Neural crest cell (in vitro differentiated cells): ENCODE measurements at regions not wholly inside any gene's neighbourhood (a gene's known extent, or its start where the extent isn't known, plus 50 kb on each side); places are given as distances from the start of the nearest gene placed in this dataset.

Source experiments
- DNase-seq: peaks from one replicate; pipeline ENCODE4 v3.0.0; 2021; ENCODE audit warnings: low read depth, mixed read lengths, low spot score
- H3K27ac Mint-ChIP-seq: one replicate; pipeline ENCODE4 v1.8.0; 2021; ENCODE audit warnings: mild to moderate bottlenecking, mixed read lengths; ENCODE audit not compliant: unreplicated experiment
- H3K27me3 Mint-ChIP-seq: 2 replicates; pipeline ENCODE4 v1.8.0; 2021; ENCODE audit warnings: low read depth, mild to moderate bottlenecking, mixed read lengths
- H3K36me3 Mint-ChIP-seq: 2 replicates; pipeline ENCODE4 v1.8.0; 2021; ENCODE audit warnings: low read depth, mild to moderate bottlenecking, mixed read lengths
- H3K4me1 Mint-ChIP-seq: 2 replicates; pipeline ENCODE4 v1.8.0; 2021; ENCODE audit warnings: mixed read lengths
- H3K4me3 Mint-ChIP-seq: one replicate; pipeline ENCODE4 v1.8.0; 2021; ENCODE audit warnings: mild to moderate bottlenecking, mixed read lengths
- H3K9me3 Mint-ChIP-seq: 2 replicates; pipeline ENCODE4 v1.8.0; 2021; ENCODE audit warnings: mixed read lengths
- TF ChIP-seq, protein P1 (sequence below): fragments of 200-600 bp; sonication (generic); conservative IDR thresholded peaks from 2 replicates; pipeline ENCODE4 v1.5.0; 2021; ENCODE audit warnings: antibody characterized with exemption, mild to moderate bottlenecking

- H3K4me3 Mint-ChIP-seq = no peak overlapping the region
- TF ChIP-seq, protein P1, sequence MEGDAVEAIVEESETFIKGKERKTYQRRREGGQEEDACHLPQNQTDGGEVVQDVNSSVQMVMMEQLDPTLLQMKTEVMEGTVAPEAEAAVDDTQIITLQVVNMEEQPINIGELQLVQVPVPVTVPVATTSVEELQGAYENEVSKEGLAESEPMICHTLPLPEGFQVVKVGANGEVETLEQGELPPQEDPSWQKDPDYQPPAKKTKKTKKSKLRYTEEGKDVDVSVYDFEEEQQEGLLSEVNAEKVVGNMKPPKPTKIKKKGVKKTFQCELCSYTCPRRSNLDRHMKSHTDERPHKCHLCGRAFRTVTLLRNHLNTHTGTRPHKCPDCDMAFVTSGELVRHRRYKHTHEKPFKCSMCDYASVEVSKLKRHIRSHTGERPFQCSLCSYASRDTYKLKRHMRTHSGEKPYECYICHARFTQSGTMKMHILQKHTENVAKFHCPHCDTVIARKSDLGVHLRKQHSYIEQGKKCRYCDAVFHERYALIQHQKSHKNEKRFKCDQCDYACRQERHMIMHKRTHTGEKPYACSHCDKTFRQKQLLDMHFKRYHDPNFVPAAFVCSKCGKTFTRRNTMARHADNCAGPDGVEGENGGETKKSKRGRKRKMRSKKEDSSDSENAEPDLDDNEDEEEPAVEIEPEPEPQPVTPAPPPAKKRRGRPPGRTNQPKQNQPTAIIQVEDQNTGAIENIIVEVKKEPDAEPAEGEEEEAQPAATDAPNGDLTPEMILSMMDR = no peak
- H3K36me3 Mint-ChIP-seq = no peaks in the 10 kb centered on the region
- no peak for DNase-seq
- no peak overlapping the region for H3K27ac Mint-ChIP-seq
- H3K27me3 Mint-ChIP-seq = no peaks in the 10 kb centered on the region
- no peaks in the 10 kb centered on the region for H3K4me1 Mint-ChIP-seq
- H3K9me3 Mint-ChIP-seq = peaks cover 3% of the 10 kb centered on the region
These were observed 138.0 kb upstream of the ARHGAP28 start for GRCh38 chr18:6591491-6591890.

GRCh38 chr18:6592522-6592921, 137.0 kb upstream of the ARHGAP28 start:
- H3K27ac Mint-ChIP-seq = no peak overlapping the region

GRCh38 chr18:6593142-6593885, 136.2 kb upstream of the ARHGAP28 start:
- H3K9me3 Mint-ChIP-seq = peaks cover 3% of the 10 kb centered on the region
- no peak overlapping the region for H3K4me3 Mint-ChIP-seq
- TF ChIP-seq, protein P1 = no peak
- no peaks in the 10 kb centered on the region for H3K27me3 Mint-ChIP-seq
- no peaks in the 10 kb centered on the region for H3K36me3 Mint-ChIP-seq
- no peak overlapping the region for H3K27ac Mint-ChIP-seq
- no peak for DNase-seq
- no peaks in the 10 kb centered on the region for H3K4me1 Mint-ChIP-seq

More at GRCh38 chr18:6592522-6592921, 137.0 kb upstream of the ARHGAP28 start:
- Mint-ChIP-seq H3K27me3 (no peaks in the 10 kb centered on the region), H3K36me3 (no peaks in the 10 kb centered on the region), H3K9me3 (peaks cover 3% of the 10 kb centered on the region), H3K4me3 (no peak overlapping the region), H3K4me1 (no peaks in the 10 kb centered on the region)
- TF ChIP-seq, protein P1 = no peak
- DNase-seq = no peak

GRCh38 chr18:6595666-6596065, 133.8 kb upstream of the ARHGAP28 start:
- peaks cover 3% of the 10 kb centered on the region for H3K9me3 Mint-ChIP-seq
- no peaks in the 10 kb centered on the region for H3K36me3 Mint-ChIP-seq
- H3K27ac Mint-ChIP-seq = no peak overlapping the region
- no peaks in the 10 kb centered on the region for H3K27me3 Mint-ChIP-seq
- H3K4me1 Mint-ChIP-seq = no peaks in the 10 kb centered on the region
- DNase-seq = no peak
- no peak overlapping the region for H3K4me3 Mint-ChIP-seq
- TF ChIP-seq, protein P1 = no peak

GRCh38 chr18:6598657-6599056, 130.9 kb upstream of the ARHGAP28 start:
- H3K9me3 Mint-ChIP-seq = peaks cover 3% of the 10 kb centered on the region
- TF ChIP-seq, protein P1 = no peak
- H3K4me1 Mint-ChIP-seq = no peaks in the 10 kb centered on the region
- no peaks in the 10 kb centered on the region for H3K27me3 Mint-ChIP-seq
- no peak for DNase-seq
- H3K36me3 Mint-ChIP-seq = no peaks in the 10 kb centered on the region
- no peak overlapping the region for H3K4me3 Mint-ChIP-seq
- H3K27ac Mint-ChIP-seq = no peak overlapping the region
